HuH-7 (cell line): ENCODE measurements at regions not wholly inside any gene's neighbourhood (a gene's known extent, or its start where the extent isn't known, plus 50 kb on each side); places are given as distances from the start of the nearest gene placed in this dataset.

Experiments used
- DNase-seq: peaks from one replicate; pipeline ENCODE4 v3.0.0; 2011; ENCODE audit warnings: low spot score

DNA sequence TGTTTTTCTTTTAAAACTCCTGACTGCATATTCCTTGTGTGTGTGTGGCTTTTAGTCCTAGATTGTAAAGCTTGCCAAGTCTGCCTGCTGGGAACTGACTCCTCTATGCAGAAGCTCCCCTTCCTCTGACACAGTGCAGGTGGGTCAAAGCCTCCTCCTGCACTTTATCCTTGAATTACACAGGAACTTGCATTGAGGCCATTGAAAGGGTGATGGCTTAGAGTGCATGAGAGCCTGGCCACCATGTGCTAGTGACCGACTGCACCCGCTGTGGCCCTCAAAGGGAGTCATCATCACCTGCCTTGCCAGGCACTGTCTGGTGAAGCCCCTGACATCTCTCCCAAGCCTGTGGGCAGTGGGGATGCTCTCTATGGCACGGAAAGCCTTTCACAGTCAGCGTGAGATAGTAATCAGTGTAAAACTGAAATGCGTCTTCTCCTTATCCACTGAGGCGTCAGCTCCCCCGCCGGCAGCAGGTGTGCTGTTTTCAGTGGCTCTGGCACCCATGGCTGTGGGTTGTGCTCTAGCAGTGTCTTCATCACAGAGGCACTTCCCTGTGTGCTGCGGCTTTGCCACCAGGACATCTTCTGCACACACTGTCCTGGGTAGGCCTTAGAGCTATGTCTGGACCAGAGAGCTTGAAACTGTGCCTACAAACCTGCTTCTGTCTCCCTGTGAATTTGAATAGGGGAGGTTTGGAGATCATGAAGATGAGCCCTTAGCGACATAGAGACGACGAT is 87.9 kb downstream of the THBS2 start:
- no peak for DNase-seq

DNA sequence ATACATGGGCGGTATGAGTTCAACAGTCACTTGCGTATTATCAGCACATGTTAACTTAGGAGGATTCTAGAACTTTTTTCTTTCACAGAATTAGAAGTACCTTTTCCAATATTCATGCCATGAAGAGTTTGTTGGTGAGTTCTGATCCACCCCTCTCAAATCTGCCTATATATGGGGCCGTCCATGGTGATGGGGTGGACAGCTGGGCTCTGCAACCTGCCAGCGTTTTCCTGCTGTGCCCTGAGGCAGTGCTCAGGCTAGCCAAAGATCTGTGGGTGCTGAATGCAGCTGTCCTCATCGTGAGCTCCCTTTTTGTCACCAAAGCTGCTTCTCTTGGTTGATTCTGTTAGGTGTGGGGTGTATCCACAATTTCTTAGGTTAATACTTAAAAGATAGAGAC is 88.7 kb downstream of the THBS2 start:
- no peak for DNase-seq

DNA sequence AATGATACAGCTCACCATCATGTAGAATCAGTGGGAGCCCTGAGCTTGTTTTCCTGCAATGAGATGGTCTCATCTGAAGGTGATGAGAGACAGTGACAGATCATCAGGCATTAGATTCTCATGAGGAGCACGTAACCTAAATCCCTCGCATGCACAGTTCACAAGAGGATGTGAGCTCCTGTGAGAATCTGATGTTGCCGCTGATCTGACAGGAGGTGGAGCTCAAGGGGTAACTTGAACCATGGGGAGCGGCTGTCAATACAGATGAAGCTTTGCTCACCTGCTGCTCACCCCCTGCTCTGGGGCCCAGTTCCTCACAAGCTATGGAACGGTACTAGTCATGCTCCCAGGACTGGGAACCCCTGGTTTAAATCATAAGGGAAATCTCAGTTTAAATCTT is 89.2 kb downstream of the THBS2 start:
- DNase-seq: no peak

DNA sequence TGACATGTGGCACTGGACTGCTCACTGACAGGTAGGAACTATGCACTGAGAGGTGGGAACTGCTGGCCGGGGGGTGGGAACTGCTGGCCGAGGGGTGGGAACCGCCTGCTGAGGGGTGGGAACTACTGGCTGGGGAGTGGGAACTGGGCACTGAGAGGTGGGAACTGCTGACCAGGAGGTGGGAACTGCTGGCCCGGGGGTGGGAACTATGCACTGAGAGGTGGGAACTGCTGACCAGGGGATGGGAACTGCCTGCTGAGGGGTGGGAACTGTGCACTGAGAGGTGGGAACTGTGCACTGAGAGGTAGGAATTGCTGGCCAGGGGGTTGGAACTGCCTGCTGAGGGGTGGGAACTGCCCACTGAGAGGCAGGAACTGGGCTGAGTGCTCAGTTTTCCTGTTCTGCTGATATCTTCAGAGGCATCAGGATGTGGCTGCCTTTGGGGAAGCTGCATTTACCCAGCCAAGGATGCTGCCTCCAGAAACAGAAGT is 90.2 kb downstream of the THBS2 start:
- no peak for DNase-seq

DNA sequence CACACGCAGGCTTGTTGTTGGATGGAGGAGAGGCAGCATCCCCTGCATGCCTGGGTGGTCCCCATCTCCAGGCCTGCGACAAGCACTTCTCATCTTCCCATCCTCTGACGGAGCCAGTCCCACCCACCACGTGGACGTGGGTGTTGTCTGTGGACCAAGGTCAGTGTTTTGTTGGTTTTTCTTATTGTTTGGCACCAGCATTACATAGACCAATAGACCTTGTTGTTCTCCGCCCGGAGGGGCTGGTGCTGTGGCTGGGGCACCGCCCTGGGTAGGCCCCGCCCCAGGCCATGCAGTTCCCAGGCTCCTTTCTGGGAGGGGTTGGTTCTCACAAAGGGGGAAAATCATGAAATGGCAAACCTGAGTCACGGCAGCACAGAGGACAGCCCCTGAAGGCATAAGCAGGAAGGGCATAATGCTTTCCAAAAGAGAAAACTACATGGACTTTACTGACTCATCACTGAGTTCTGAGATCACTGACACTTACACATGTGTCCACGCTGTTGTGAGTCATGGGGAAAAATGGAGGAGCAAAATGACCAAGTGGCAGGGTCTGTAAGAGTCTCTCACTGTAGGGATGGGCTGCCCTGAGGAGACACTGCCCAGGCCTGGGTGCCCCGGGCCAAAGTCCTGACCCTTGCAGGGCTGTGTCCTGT is 90.8 kb downstream of the THBS2 start:
- no peak for DNase-seq

DNA sequence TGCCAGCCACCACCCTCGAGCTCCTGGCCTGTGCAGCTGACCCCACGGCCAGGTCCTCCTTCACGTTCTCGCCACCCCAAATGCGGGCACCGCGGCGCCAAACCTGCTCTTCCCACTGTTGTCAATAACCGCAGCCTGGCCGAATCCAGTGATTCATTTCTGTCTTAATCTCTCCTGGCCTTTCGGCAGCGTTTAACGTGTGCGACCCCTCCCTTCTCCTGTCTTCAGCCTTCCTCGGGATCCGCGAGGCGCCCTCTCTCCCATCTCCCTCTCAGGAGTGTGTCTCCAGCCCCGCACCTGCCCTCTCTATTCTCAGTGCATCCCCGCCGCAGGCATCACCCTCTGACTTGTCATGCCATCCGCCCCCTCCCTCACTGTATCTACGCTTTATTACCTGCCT is 91.4 kb downstream of the THBS2 start:
- DNase-seq: peak; percentile 2

DNA sequence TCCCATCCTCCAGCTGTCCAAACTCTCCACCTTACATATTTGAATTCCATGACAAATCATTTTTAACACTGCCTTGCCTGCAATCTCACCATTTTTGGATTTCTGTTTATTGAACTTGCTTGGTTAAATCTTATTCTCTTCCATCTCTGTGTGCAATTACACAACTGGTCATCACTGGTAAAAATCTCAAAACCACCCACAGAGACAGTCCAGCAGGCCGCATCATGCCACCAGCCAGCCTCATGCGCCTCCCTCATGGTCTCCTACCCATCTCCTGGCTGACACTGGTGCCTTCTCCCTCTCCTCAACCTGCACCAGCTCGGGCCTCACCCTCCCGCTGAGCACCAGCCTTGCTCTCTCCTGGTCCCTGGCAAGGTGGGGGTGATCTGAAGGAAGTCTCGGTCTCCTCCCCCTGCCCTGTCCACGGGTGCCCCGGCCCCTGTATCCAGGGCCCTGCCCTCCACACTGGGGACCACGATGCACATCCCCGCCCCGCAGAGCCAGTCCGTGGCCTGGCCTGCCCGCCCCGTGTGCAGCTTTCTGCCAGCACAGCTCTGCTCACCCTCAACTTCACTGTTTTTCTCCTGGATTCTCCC is 92.0 kb downstream of the THBS2 start:
- peak; percentile 11 for DNase-seq

DNA sequence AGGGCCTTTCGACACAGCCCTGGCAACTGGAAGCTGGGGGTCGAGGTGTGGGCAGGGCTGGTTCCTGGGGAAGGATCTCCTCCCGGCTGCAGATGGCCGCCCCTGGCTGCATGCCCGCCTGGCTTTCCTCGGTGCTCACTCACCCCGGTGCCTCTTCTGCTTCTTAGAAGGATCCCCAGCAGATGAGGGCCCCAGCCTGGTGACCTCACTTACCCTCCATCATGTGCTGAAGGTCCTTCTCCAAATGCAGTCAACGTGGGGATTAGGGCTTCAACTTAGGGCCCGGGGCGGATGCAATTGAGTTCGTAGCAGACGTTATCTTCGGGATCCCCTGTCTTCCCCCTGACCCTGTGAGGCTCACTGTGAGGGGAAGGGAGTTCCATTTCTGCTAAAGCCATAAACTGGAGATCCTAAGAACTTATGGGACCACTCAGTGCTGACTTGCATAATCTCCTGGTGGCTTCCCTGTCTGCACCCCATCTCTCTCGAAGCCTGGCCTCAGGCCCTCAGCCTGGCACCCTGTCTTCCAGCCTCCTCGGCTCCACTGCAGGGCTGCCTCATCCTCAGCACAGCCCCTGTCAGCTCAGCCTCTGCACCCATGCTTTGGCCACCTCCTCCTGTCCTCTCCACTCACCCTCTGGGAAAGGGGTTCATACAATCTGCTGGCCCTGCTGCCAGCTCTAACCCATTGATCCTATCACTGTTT is 92.6 kb downstream of the THBS2 start:
- DNase-seq: no peak

DNA sequence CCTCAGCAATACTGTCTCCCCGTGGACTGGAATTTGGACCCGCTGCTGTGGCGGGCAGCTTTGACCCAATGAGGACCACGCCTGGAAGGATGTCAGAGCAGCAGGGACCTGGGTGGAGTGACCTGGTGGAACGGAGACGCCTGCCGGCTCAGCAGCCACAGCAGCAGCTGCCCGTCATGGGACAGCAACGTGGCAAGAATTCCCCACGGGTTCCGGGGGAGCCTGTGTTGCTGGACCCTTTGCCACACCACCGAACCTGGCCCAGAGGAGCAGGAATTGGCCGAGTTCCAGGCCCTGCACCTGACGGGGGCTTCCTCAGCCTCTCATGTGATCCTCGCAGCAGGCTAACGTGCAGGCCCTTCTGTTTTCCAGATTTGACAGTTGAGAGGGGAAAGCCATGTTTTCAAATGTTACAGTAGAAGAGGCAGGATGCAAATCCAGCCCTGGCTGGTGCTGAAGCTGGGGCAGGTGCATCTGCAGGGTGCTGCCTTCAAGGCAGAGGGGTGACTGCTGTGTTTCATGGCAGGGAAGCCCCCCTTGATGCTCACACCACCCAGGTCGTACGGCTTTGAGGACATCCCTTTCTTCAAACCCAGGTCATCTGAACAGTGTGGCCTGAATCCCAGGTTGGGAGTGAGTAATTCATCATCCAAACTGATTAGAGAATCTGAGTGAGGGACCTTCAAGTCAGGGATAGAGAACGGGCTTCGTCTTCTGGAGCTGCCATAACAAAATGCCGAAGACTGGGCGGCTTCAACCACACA is 93.4 kb downstream of the THBS2 start:
- peak; percentile 10 for DNase-seq

DNA sequence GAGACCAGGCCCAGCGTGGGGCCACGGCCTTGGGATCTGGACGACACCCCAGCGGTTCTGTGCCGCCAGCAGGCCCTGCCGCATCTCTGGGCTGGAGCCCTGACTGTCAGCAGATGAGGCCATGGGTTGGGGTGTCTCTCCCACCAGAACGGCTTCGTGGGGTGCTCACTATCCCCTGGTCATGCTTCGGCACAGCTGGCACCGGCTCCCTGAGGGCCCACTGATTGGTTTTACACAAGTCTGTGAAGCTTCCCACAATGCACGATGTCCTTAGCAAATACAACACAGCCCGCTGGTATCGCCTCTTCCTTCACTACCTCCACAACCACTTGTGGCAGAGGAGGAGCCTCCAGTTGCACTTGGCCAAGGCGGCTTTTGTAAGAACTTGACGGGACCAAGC is 94.3 kb downstream of the THBS2 start:
- no peak for DNase-seq

DNA sequence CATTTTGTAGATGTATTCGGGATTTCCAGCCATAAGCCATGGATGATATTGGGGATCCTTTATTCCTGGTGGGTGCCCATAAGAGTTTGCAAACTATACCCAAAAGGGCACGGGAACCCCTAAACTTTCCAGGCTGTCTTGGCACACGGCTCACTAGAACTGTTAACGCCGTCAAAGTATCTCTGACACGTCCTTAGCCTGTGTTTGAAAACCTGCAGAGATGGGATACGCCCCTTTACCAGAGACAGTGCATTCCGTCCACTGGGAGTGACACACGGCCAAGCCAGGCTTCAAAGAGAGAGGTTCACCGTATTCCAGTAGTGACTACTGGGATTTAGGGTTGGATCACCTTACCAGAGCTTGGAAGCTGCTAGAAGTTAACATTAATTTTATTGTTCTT is 95.0 kb downstream of the THBS2 start:
- DNase-seq: peak; percentile 13

DNA sequence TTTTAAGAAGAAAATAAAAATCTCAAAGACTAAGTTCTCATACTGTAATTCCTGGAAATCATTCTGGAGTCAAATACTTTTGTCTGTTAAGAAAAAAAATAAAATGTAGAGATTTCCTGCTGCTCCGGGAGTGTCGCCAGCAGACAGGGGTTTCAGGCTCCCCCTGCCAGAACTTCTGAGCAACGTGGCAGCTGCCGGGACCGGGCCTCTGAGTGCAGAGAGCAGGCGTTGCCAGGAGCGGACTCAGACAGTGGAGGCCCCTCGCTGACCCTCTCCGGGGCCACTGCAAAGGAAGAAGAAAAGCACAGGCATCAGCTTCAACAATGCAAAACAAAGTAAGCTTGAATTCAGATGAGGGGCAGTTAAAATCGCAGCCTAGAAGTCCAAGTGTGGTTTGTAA is 95.5 kb downstream of the THBS2 start:
- DNase-seq: peak; percentile 7

DNA sequence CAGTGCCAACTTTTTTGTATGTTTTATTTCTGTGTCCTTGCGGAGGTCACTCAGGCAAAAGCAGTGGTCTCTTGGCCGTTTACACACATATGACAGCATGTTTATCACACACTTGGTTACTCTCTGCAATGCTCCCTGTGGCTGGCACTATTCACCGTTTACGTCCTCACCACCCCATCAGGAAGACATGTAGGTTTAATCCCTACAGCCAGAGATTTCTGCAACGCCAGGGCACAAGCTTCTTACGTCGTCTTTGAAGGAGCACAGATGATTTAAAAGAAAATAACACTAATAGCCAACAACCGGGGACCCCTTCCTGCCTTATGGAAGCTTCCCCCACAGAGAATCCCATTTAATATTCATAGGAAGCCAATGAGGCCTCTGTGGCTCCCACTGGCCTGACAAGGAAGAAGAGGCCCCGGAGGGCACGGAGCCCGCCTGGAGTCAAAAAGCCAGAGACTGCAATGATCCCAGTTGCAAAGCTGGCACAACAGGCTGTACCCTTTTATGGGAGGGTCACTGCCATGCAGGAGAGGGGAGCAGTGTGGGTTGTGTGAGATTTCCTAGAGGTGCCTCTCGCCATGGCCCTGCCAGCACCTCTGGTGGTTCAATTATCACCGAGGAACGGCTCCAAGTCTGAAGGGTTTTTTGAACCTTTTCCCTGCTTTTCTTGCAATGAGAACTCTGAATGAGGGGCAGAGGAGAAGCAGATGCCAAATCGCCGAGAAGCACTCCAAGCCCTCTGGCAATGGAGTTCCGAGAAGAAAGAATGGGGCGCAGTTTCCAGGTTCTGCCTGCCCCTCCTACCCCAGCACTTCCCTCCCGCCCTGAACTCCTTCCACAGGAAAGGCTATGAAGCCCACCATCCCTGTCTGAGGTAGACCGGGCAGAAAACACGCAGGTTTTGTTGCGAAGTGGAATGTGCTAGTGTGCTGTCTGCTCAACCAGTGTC is 96.2 kb downstream of the THBS2 start:
- peak; percentile 13 for DNase-seq

DNA sequence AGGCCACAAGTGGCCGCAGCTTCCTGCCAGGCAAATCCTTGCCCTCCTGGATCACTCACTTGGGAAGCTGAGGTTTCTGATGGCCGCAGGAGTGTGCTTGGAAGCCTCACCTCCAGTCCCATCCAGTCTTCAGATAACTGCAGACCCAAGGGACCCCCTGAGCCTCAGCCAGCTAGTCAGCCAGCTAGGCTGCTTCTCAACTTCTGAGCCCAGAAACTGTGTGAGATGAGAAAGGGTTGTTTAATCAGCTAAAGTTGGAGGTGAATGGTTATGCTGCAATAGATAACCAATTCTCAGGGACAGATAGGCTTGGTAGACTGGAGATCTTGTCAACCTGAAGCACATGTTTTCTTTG is 96.9 kb downstream of the THBS2 start:
- no peak for DNase-seq

DNA sequence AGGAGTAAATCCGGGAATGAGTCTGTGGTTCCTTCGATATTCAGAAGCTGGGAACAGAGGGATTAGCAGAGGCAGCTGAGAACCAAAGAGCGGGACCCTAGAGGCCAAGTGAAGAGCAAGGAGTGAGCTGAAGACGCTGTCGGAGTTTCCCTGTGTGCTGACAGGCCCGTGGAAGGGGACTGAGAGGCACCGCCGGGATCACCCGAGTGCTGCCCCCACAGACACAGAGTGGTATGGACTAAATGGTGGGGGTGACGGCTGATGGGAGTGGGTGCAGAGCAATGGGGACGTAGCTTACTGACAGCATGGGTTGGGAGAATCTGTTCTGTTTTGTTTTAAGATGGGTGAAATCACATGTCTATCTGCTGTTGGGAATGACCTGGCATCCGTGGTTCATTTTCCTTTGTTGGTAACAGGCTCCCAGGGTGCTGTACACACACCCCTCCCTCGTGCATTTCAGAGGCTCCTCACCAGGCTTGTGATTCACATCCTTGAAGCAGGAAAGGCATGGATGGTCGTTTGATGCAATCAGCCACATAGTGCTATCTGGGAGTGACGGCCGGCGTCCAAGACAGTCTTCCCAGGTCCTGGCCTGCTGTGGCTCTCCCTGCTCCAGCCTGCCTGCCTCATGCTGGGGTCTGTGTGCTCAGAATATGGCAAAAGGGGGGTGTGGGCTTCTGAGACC is 97.4 kb downstream of the THBS2 start:
- peak; percentile 5 for DNase-seq

DNA sequence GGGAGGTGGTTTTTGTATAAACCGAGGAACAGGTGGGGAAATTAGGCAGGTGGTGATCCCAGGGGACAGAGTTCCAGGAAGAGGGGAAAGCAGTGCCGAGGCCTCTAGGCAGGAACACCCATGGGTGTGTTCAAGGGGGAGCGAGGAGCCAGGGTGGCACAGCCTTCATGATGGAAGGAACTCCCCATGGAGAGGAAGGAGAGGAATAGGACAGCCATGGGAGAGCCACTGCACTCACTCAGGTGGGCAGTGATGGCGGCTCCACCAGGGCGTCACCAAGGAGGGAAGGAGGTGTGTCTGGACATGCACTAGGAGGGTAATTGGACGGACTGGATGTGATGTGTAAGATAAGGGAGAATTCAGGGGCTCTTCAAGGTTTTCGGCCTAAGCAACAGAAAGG is 98.2 kb downstream of the THBS2 start:
- DNase-seq: no peak

DNA sequence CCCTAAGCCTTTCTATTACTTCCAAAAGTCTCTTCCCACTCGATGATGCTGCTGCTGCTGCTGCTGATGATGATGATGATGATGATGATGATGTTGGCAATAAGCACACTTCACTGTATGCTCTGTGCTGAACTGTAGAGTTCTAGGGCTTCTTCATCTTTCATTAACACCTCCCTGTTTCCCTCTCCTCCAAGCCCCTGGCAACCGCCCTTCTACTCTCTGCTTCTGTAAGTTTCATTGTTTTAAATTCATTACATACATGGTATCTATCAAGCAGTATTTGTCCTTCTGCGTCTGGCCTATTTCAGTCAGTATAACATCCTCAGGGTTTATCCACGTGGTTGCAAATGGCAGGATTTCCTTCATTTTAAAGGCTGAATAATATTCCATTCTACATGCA is 100.2 kb downstream of the THBS2 start:
- DNase-seq: no peak

DNA sequence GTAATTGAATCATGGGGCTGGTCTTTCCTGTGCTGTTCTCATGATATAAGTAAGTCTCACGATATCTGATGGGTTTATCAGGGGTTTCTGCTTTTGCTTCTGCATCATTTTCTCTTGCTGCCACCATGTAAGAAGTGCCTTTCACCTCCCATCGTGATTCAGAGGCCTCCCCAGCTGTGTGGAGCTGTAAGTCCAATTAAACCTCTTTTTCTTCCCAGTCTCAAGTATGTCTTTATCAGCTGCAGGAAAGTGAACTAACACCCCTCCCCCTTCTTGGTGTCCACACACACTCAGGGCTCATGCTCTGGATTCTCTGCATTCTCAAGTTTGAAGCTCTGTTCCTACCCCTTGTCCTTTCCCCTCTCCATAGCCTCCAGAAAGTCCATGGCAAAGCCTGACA is 107.1 kb downstream of the THBS2 start:
- no peak for DNase-seq

DNA sequence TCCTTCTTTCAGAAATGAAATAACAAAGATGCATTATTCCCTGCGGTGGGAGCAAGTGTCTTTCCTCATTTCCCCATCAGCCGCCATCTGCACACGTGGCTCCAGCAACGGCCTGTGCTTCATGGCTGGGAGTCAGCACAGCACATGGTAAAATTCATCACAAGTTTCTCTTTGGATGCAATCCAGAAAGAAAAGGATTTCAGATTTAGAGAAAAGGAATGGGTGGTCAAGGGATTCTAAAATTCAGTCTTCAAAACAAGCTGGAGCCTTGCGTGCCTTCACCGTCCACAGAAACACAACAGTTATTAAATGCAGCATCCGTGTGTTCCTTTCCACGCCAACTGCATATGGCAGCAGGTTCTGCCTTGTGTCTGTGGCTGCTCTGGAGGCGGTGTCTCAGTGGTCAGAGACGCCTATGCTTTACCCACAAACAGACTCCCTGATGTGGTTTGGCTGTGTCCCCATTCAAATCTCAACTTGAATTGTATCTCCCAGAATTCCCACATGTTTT is 107.6 kb downstream of the THBS2 start:
- DNase-seq: no peak

DNA sequence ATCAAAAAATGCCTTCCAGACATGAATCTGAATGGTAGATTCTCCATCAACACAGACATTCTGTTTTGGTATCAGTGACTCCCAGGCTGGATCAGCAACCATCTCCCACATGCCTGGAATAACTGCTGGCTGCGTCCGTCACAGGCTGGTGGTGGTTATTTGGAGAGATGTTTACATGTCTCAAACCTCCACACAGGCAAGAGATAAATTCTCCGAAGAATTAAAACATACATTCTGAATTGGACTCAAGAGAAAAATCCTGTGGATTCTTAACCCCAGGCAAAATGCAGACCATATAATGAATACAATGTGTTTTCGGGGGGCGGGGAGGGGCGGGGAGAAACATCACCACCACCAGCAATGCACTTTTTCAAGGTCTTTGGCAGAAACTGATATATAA is 108.2 kb downstream of the THBS2 start:
- no peak for DNase-seq
